GM18511 (cell line): ENCODE measurements at regions not wholly inside any gene's neighbourhood (a gene's known extent, or its start where the extent isn't known, plus 50 kb on each side); places are given as distances from the start of the nearest gene placed in this dataset.

Source experiments
- ATAC-seq: cut with Tn5 transposase; IDR thresholded peaks from one replicate; pipeline ENCODE4 v1.9.1; 2021; ENCODE audit warnings: mild to moderate bottlenecking, moderate library complexity; ENCODE audit not compliant: unreplicated experiment

GRCh38 chr6:105991561-105992314 is 94.4 kb upstream of the PRDM1 start:
- peak; percentile 44 for ATAC-seq

DNA sequence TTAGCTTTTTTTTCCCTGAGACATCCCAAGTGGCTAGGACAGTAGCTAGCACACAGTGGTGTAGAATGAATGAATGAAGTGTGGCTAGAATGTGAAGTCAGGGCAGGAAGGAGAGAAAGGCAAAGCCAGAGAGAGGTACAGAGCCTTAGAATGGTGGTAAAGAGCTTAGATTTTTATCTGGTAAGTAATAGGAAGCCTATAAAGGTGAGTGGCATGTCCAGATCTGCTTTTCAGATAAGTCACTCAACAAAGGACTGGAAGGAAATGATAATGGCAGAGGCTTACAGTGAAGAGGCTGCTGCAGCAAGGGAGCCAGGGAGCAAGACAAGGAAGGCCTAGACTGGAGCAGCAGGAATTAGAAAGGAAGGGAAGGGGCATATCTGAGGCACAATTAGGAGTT is 96.0 kb upstream of the PRDM1 start:
- ATAC-seq = no peak

DNA sequence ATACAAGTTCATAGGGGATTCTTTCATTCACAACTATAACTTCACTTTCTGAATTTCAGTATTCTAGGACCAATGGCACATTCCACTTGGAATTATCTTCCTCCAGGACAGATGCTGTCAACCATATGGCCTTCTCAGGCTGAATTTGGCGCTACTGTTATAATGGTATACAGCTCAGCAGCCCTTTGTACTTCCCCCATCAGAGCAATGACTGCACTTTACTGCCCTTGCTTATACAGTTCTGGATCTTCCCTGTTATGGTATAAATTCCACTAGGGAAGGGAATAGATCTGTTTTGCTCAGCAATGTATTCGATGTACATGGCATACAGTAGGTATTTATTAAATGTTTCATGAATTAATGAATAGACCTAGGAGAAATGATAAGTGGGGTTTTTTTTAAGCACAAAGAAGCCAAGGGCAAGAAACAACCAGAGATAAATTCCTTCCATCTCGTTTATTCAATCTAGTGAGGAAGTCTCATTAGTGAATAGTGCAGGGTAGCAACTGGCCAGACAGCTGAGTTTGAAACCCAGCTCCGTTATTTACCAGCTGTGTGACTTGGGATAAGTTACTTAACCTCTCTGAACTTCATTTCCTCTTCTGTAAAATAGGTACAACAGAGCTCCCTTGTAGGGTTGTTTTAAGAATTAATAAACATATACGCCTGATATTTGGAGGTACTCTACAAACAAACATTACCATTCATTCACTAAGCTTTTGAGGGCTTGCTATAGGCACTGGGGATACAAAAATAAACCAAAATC is 97.1 kb upstream of the PRDM1 start:
- no peak for ATAC-seq

- no peak for ATAC-seq
Measured at GRCh38 chr6:105988321-105988720, 97.8 kb upstream of the PRDM1 start.

DNA sequence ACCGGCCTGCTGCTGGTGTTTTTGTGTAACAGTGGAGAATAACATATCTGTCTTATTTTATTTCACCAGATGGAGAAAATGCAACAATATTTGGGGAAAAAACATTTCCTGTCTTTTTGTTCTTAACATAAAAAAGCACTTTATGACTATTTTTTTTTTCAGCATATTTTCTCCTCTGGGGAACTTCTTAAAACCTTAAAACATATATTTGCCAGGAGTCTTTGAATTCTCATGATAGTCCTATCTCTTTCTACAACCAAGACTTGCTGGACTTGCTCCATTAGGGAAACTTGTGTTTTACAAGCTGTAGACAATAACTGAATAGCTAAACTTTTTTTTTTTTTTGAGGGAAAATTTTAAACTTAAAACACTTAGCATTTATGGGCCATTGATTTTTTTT is 98.6 kb upstream of the PRDM1 start:
- no peak for ATAC-seq

GRCh38 chr6:105986998-105987397 is 99.1 kb upstream of the PRDM1 start:
- no peak for ATAC-seq

GRCh38 chr6:105985816-105986632 is 100.1 kb upstream of the PRDM1 start:
- ATAC-seq = no peak

DNA sequence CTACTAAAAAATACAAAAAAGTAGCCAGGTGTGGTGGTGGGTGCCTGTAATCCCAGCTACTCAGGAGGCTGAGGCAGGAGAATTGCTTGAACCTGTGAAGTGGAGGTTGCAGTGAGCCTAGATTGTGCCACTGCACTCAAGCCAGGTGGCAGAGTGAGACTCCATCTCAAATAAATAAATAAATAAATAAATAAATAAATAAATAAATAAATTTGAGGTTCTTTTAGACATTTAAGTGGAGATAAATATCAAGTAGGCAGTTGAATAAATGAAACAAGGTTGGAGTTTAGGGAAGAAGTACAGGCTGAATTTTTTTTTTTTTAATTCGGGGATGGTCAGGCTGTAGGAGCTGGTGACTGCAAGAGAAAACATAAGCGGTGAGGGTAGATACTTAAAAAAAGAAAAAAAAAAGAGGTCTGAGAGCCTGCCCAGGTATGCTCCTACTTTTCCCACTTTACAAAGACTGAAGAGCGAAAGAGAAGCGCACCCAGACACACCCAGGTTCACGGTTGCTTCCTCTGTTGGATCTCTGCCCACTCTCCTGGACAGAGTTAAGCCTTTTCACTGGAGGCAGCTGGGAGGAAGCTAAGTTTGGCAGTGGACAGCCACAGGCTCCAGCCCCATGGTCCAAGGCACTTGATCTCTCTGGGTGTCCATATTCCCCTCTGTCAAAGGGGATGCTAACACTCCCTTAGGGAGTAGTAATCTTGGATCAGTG is 100.9 kb upstream of the PRDM1 start:
- no peak for ATAC-seq

GRCh38 chr6:105983763-105984162 is 102.4 kb upstream of the PRDM1 start:
- ATAC-seq = no peak

GRCh38 chr6:105982761-105983540 is 103.2 kb upstream of the PRDM1 start:
- no peak for ATAC-seq

DNA sequence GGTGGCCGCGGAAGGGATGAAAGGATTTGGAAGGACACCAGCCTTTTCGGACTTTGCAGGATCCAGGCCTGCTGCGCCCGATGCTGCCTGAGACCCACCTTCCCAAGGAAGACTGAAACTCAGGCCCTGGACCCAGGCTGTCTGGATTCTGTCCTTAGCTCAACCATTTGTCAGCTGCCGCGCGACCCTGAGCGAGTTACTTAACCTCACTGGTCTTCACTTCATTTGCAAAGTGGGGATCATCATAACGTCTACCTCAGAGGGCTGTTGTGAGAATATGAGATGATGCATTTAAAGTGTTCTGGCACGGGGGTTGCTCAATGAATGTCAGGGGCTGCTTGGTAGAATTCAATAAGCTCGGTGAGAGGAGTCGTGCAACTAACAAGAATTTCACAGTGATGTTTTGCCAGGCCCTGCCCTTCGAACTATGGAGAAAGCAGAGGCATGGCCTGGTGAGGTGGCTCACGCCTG is 104.2 kb upstream of the PRDM1 start:
- no peak for ATAC-seq

GRCh38 chr6:105981002-105981887 is 104.9 kb upstream of the PRDM1 start:
- ATAC-seq = peak; percentile 77

- no peak for ATAC-seq
Measured at GRCh38 chr6:105978974-105979373, 107.2 kb upstream of the PRDM1 start.

DNA sequence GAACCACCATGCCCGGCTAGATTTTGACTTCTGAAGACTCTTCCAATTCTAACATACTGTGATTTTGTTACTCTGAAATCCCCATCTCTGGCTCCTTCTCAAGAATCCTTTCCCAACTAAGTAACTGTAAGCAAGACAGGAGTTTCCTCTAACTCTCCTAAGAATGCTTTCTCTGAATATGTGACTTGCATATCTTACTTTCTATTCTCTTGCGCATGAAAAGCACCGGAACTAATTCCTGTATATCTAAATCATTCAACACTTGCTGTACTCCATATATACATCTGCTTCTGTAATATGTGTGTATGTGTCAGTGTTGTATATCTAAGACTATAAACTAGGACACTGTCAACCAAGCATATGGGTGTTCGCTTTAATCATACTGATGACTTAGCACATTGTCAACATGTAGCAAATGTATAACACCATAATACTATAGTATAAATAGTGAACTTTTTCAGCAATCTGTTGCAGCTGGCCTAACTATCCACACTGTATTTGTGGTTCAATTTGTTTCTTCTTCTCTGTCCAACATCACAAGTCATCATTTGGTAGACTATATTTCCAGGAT is 108.1 kb upstream of the PRDM1 start:
- no peak for ATAC-seq

DNA sequence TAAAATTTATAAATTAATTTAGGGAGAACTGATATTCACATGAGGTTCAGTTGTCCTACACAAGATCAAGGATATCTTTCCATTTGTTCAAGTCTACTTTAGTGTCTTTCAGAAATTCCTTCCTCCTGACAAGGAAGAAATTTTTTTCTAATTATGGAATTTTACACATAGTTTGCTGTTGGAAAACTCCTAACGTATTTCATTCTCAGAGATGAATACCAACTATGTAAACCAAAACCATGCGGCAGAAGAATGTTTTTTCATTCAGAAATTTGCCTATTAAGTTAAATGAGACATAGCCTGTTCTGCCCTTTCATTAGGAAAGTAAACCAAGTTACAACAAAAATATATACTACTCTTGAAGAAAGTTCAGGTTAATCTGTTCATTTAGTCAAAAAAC is 111.2 kb upstream of the PRDM1 start:
- no peak for ATAC-seq

GRCh38 chr6:105972440-105972839 is 113.7 kb upstream of the PRDM1 start:
- no peak for ATAC-seq

DNA sequence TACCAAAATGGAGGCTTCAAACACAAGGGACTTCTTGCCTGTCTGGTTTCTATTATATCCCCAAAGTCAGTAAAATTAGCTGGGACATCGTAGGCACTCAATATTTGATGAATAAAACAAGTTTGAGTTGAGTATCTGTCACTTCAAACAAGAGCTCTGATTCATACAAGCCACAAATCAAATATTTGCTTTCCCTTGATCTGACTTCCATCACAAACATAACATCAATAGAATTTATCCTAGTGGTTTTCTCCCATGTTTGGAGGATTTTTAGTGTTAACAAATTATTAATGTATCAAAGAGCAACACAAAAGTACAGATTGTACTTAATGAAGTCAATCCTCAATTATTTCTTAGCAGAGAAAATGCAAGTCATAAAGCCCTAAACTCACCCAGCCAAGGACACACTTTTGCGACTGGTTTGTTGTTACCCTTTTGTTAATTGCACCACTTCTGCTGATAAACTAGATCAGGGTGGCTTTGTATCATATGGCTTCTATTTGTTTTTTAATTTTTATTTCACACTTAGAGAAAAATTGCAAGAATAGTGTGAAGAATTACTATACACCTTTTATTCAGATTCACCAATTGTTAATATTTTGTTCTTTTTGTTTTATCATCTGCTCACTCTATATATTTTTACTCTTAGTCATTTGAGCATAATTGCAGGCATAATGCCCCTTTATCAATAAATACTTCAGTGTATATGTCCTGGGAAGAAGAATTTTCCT is 117.4 kb upstream of the PRDM1 start:
- no peak for ATAC-seq
